Fibroblast of lung (primary cell): ENCODE measurements at regions not wholly inside any gene's neighbourhood (a gene's known extent, or its start where the extent isn't known, plus 50 kb on each side); places are given as distances from the start of the nearest gene placed in this dataset.

ENCODE experiments used
- DNase-seq, 2 donors: peaks; one replicate each; pipeline versions ENCODE4 v3.0.0 to v3.0.0-alpha.2; 2010; ENCODE audit warnings: low read depth in 2 of 2
- H2AFZ ChIP-seq: 2 replicates; pipeline ENCODE4 v1.5.1; 2012; ENCODE audit warnings: low read length, control low read depth, inconsistent platforms
- H3K27ac ChIP-seq: 2 replicates; pipeline ENCODE4 v1.5.1; 2011; ENCODE audit warnings: low read length, control low read depth; ENCODE audit not compliant: insufficient read depth
- H3K27me3 ChIP-seq: 2 replicates; pipeline ENCODE4 v1.5.1; 2011; ENCODE audit warnings: mild to moderate bottlenecking, low read length; ENCODE audit not compliant: control insufficient read depth, insufficient read depth
- H3K36me3 ChIP-seq: 2 replicates; pipeline ENCODE4 v1.5.1; 2011; ENCODE audit warnings: low read length; ENCODE audit not compliant: control insufficient read depth, insufficient read depth
- H3K4me1 ChIP-seq: 2 replicates; pipeline ENCODE4 v1.5.1; 2011; ENCODE audit warnings: low read length; ENCODE audit not compliant: control insufficient read depth, insufficient read depth; ENCODE audit errors: extremely low read depth
- H3K4me2 ChIP-seq: 2 replicates; pipeline ENCODE4 v1.5.1; 2011; ENCODE audit warnings: low read length, control low read depth; ENCODE audit not compliant: insufficient read depth; ENCODE audit errors: extremely low read depth
- H3K4me3 ChIP-seq, 4 experiments: fragments of 200-600 bp in 1 of 4; sonication (generic) in 1 of 4; replicated peaks in 1 of 4; 2 replicates each; pipeline ENCODE4 v1.5.1; 2011 to 2016; ENCODE audit warnings: low read length in 4 of 4, low read depth in 3 of 4, mild to moderate bottlenecking in 3 of 4, control low read depth in 2 of 4, inconsistent platforms in 1 of 4, mixed read lengths in 1 of 4; ENCODE audit not compliant: insufficient read depth in 1 of 4; ENCODE audit errors: control extremely low read depth in 1 of 4
- H3K79me2 ChIP-seq: 2 replicates; pipeline ENCODE4 v1.5.1; 2012; ENCODE audit warnings: mild to moderate bottlenecking, low read length, inconsistent platforms; ENCODE audit not compliant: control insufficient read depth, insufficient read depth
- H3K9ac ChIP-seq: 2 replicates; pipeline ENCODE4 v1.5.1; 2011; ENCODE audit warnings: mild to moderate bottlenecking, low read length, control low read depth; ENCODE audit not compliant: insufficient read depth
- H3K9me3 ChIP-seq: 2 replicates; pipeline ENCODE4 v1.5.1; 2012; ENCODE audit warnings: low read depth, low read length; ENCODE audit not compliant: control insufficient read depth, insufficient read depth
- H4K20me1 ChIP-seq: 2 replicates; pipeline ENCODE4 v1.5.1; 2011; ENCODE audit warnings: low read length; ENCODE audit not compliant: control insufficient read depth, insufficient read depth; ENCODE audit errors: extremely low read depth
- CTCF ChIP-seq, 2 donors: IDR thresholded peaks in 1 of 2; conservative IDR thresholded peaks in 1 of 2; 1 replicate in 1 of 2; 2 replicates in 1 of 2; pipeline ENCODE4 v1.5.1; 2011 to 2012; ENCODE audit warnings: low read length in 2 of 2, control low read depth in 1 of 2, inconsistent platforms in 1 of 2, low read depth in 1 of 2, mild to moderate bottlenecking in 1 of 2
- EZH2 ChIP-seq: IDR thresholded peaks from 2 replicates; pipeline ENCODE4 v1.5.1; 2012; ENCODE audit warnings: low read length, control low read depth, mild to moderate bottlenecking; ENCODE audit errors: missing control alignments

DNA sequence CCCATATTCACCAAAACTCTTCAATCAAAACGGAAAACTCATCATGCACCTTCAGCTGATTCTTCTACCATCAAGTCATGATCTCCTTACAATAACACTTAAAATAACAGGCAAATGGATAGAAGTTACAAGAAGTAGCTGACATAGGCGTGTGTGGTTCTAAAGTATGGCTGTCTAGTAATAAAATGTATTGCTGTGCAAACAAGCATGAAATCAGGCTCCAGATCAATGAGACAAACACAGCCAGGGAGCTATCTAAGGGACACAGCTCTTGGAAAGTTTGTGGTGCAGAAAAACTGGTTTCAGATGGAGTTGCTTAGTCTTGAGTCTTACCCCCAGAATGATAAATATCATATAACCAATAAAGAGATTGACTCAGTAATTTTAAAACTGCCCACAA lies 434.8 kb upstream of the NOX3 start:
- Histone ChIP-seq H3K79me2 (no peaks in the 10 kb centered on the region), H3K4me3 (no peak overlapping the region), H2AFZ (no peak overlapping the region), H3K4me1 (no peaks in the 10 kb centered on the region), H3K27ac (no peak overlapping the region), H3K4me2 (no peak overlapping the region), H4K20me1 (no peaks in the 10 kb centered on the region), H3K9me3 (no peaks in the 10 kb centered on the region), H3K27me3 (no peaks in the 10 kb centered on the region), H3K9ac (no peak overlapping the region), H3K36me3 (no peaks in the 10 kb centered on the region)
- no peak for DNase-seq
- no peak for TF ChIP-seq EZH2
- no peak for TF ChIP-seq CTCF (conservative IDR thresholded peaks at IDR 0.05 in 1 of 2, IDR thresholded peaks at IDR 0.05 in 1 of 2; ENCODE audit: low read depth in 1 of 2, low read length in 2 of 2)

DNA sequence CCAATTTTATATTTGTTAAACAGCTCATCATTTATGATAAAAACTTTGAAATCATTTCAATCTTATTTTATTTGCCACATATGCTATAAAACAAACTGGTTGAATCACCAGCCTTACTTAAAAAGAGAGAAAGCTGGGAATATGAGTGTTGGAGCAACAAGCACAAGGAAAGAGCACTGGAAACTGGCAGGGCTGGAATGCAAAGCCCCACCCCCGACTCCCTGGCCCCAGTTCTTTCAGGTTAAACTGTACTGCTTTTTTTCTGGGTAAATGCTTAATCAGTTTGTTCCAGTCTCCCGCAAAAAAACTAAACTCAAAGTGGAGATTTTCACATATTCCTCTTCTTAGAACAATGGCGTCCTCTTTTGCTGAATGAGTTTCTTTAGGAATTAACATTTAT lies 433.8 kb upstream of the NOX3 start:
- H3K27me3 ChIP-seq = no peaks in the 10 kb centered on the region
- H3K4me1 ChIP-seq = no peaks in the 10 kb centered on the region
- H3K4me3 ChIP-seq = no peak overlapping the region
- no peak overlapping the region for H3K27ac ChIP-seq
- no peaks in the 10 kb centered on the region for H3K36me3 ChIP-seq
- TF ChIP-seq EZH2 = no peak
- TF ChIP-seq CTCF (conservative IDR thresholded peaks at IDR 0.05 in 1 of 2, IDR thresholded peaks at IDR 0.05 in 1 of 2; ENCODE audit: low read depth in 1 of 2, low read length in 2 of 2) = no peak
- no peaks in the 10 kb centered on the region for H4K20me1 ChIP-seq
- H3K4me2 ChIP-seq = no peak overlapping the region
- no peak for DNase-seq
- H3K9me3 ChIP-seq = no peaks in the 10 kb centered on the region
- H3K9ac ChIP-seq = no peak overlapping the region
- H3K79me2 ChIP-seq = no peaks in the 10 kb centered on the region
- H2AFZ ChIP-seq = no peak overlapping the region

DNA sequence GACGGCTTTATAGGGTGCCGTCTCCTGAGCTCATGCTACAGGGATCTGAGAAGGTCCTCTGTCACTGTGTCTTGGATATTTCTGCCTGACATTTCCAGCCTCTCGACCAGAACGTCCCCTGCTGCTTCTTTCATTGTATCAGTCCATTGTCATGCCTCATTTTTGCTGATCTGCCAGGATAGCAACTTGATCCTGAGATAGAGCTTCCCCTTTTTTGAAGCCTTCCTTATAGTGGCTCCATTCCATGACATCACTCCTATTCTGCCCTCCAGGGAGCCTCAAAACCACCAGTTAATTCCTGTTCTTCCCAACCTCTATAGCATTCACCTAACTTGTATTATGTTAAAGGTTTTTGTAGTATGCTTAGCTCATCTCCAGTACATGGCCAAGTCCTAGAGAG lies 431.8 kb upstream of the NOX3 start:
- Histone ChIP-seq H2AFZ (no peak overlapping the region), H4K20me1 (no peaks in the 10 kb centered on the region), H3K4me3 (no peak overlapping the region), H3K9ac (no peak overlapping the region), H3K36me3 (no peaks in the 10 kb centered on the region), H3K4me1 (no peaks in the 10 kb centered on the region), H3K9me3 (no peaks in the 10 kb centered on the region), H3K79me2 (no peaks in the 10 kb centered on the region), H3K27ac (no peak overlapping the region), H3K27me3 (no peaks in the 10 kb centered on the region), H3K4me2 (no peak overlapping the region)
- TF ChIP-seq EZH2 (no peak), CTCF (conservative IDR thresholded peaks at IDR 0.05 in 1 of 2, IDR thresholded peaks at IDR 0.05 in 1 of 2; ENCODE audit: low read depth in 1 of 2, low read length in 2 of 2) (no peak)
- DNase-seq = no peak
